Endothelial cell of umbilical vein (primary cell): ENCODE measurements at regions not wholly inside any gene's neighbourhood (a gene's known extent, or its start where the extent isn't known, plus 50 kb on each side); places are given as distances from the start of the nearest gene placed in this dataset.

ENCODE experiments used
- BruUV-seq: library from RNA; stranded (reverse); fragments of 400-500 nt; replicated peaks from 2 replicates; lab custom pipeline; 2021; lab: Mats Ljungman, UMichigan
- CTCF ChIA-PET: fragments of 300-600, 350-600 bp; sonication (Branson Sonifier 250); formaldehyde crosslinking; loops from one replicate; lab custom pipeline; 2021; ENCODE audit warnings: antibody characterized with exemption, inconsistent platforms; lab: Charles Lee
- POLR2A ChIA-PET: fragments of 300-600, 350-600 bp; sonication (Branson Sonifier 250); formaldehyde crosslinking; loops from one replicate; lab custom pipeline; 2021; ENCODE audit warnings: antibody characterized with exemption, inconsistent platforms; lab: Charles Lee
- DNase-seq: peaks from one replicate; pipeline ENCODE4 v3.0.0-alpha.2; 2011; ENCODE audit warnings: low read depth, low spot score
- FAIRE-seq: peaks from 2 replicates; lab custom pipeline; 2011; peaks lifted over from hg19 to GRCh38; lab: Jason Lieb, UNC
- H2AFZ ChIP-seq: 2 replicates; pipeline ENCODE4 v1.6.0; 2012; ENCODE audit warnings: low read depth, low read length, control low read depth, inconsistent platforms
- H3K27ac ChIP-seq: 2 replicates; pipeline ENCODE4 v1.5.1; 2011; ENCODE audit warnings: low read depth, mild to moderate bottlenecking, control low read depth, low read length, moderate library complexity; ENCODE audit not compliant: insufficient read depth
- H3K27me3 ChIP-seq, 2 experiments: 2 replicates each; pipeline versions ENCODE4 v1.6.0 to v1.6.1; 2011; ENCODE audit warnings: low read length in 2 of 2, mixed read lengths in 1 of 2; ENCODE audit not compliant: control insufficient read depth in 2 of 2, insufficient read depth in 2 of 2
- H3K36me3 ChIP-seq, 2 experiments: 2 replicates in 1 of 2; 3 replicates in 1 of 2; pipeline ENCODE4 v1.5.1; 2011; ENCODE audit warnings: low read length in 2 of 2, mild to moderate bottlenecking in 1 of 2, moderate library complexity in 1 of 2; ENCODE audit not compliant: control insufficient read depth in 2 of 2, insufficient read depth in 2 of 2; ENCODE audit errors: extremely low read depth in 1 of 2
- H3K4me1 ChIP-seq: 3 replicates; pipeline ENCODE4 v1.5.1; 2011; ENCODE audit warnings: mild to moderate bottlenecking, low read length; ENCODE audit not compliant: control insufficient read depth, insufficient read depth; ENCODE audit errors: extremely low read depth
- H3K4me2 ChIP-seq: 2 replicates; pipeline ENCODE4 v1.6.1; 2011; ENCODE audit warnings: low read length, control low read depth, mixed read lengths; ENCODE audit not compliant: insufficient read depth
- H3K4me3 ChIP-seq, 3 experiments: fragments of 200-600 bp in 1 of 3; sonication (generic), shearing (Covaris generic) in 1 of 3; replicated peaks in 1 of 3; 2 replicates each; pipeline ENCODE4 v1.5.1; 2011 to 2016; ENCODE audit warnings: control low read depth in 3 of 3, low read length in 3 of 3, mild to moderate bottlenecking in 2 of 3, inconsistent platforms in 1 of 3, low read depth in 1 of 3, moderate library complexity in 1 of 3; ENCODE audit not compliant: insufficient read depth in 1 of 3
- H3K79me2 ChIP-seq: 2 replicates; pipeline ENCODE4 v1.6.0; 2012; ENCODE audit warnings: low read length, inconsistent platforms; ENCODE audit not compliant: control insufficient read depth, insufficient read depth
- H3K9ac ChIP-seq: replicated peaks from 2 replicates; pipeline ENCODE3; 2011; ENCODE audit warnings: low read length, control low read depth; ENCODE audit not compliant: insufficient read depth; ENCODE audit errors: extremely low read depth
- H3K9me1 ChIP-seq: replicated peaks from 3 replicates; pipeline ENCODE4 v1.6.0; 2011; ENCODE audit warnings: mild to moderate bottlenecking, low read length; ENCODE audit not compliant: control insufficient read depth, insufficient read depth; ENCODE audit errors: extremely low read depth
- H3K9me3 ChIP-seq: replicated peaks from 2 replicates; pipeline ENCODE4 v1.5.1; 2012; ENCODE audit warnings: low read length, inconsistent platforms; ENCODE audit not compliant: control insufficient read depth, insufficient read depth
- H4K20me1 ChIP-seq: replicated peaks from 2 replicates; pipeline ENCODE3; 2011; ENCODE audit warnings: mild to moderate bottlenecking, low read length; ENCODE audit not compliant: control insufficient read depth, insufficient read depth; ENCODE audit errors: extremely low read depth
- EZH2 ChIP-seq: IDR thresholded peaks from 2 replicates; pipeline ENCODE4 v1.6.1; 2012; ENCODE audit warnings: borderline replicate concordance, low read depth, mild to moderate bottlenecking, moderate library complexity, low read length, inconsistent platforms; ENCODE audit not compliant: severe bottlenecking
- FOS ChIP-seq: IDR thresholded peaks from 2 replicates; pipeline ENCODE4 v1.6.1; 2011; ENCODE audit warnings: mild to moderate bottlenecking, low read length, moderate library complexity, borderline replicate concordance; ENCODE audit not compliant: insufficient read depth
- GATA2 ChIP-seq: IDR thresholded peaks from 2 replicates; pipeline ENCODE4 v1.7.0; 2011; ENCODE audit warnings: low read depth, mild to moderate bottlenecking, moderate library complexity, mixed read lengths, low read length; ENCODE audit not compliant: insufficient read length, insufficient read depth
- JUN ChIP-seq: IDR thresholded peaks from 2 replicates; pipeline ENCODE4 v1.6.1; 2011; ENCODE audit warnings: borderline replicate concordance, low read depth; ENCODE audit not compliant: insufficient read length, insufficient read depth
- MAX ChIP-seq: IDR thresholded peaks from 2 replicates; pipeline ENCODE4 v1.6.1; 2011; ENCODE audit not compliant: insufficient read depth, insufficient read length
- MYC ChIP-seq: IDR thresholded peaks from one replicate; pipeline ENCODE4 v1.6.1; 2011; ENCODE audit warnings: mild to moderate bottlenecking, low read depth, low read length
- POLR2A ChIP-seq: IDR thresholded peaks from 2 replicates; pipeline ENCODE4 v1.6.1; 2012; ENCODE audit warnings: low read depth, mild to moderate bottlenecking, control low read depth, low read length
- POLR2AphosphoS5 ChIP-seq: IDR thresholded peaks from 2 replicates; pipeline ENCODE4 v1.6.1; 2012; ENCODE audit warnings: low read depth, mild to moderate bottlenecking, control low read depth, low read length, moderate library complexity; ENCODE audit not compliant: insufficient read depth
- dilution Hi-C: fragments of 300-500 bp; cut with MboI; formaldehyde crosslinking; loops from one replicate; pipeline ENCODE4 v1.15.0; 2019; ENCODE audit warnings: low sequenced_read_pairs; ENCODE audit not compliant: extremely low pct_ligation_motif_present
- intact Hi-C: fragments of 100-400 bp; cut with micrococcal nuclease; formaldehyde crosslinking; loops from one replicate; pipeline ENCODE4 v1.10.0; 2022
- TF ChIP-seq, protein P1 (sequence below), 2 donors: IDR thresholded peaks; 1 replicate in 1 of 2; 2 replicates in 1 of 2; pipeline ENCODE4 v1.5.1; 2011; ENCODE audit warnings: low read length in 2 of 2, mild to moderate bottlenecking in 2 of 2, moderate library complexity in 2 of 2, control low read depth in 1 of 2, inconsistent platforms in 1 of 2, low read depth in 1 of 2; ENCODE audit not compliant: insufficient read depth in 1 of 2; ENCODE audit errors: extremely low read depth in 1 of 2

- TF ChIP-seq POLR2A (no peak), MYC (no peak), JUN (no peak), FOS (no peak), MAX (no peak), GATA2 (no peak), POLR2AphosphoS5 (no peak), EZH2 (no peak)
- TF ChIP-seq, protein P1, sequence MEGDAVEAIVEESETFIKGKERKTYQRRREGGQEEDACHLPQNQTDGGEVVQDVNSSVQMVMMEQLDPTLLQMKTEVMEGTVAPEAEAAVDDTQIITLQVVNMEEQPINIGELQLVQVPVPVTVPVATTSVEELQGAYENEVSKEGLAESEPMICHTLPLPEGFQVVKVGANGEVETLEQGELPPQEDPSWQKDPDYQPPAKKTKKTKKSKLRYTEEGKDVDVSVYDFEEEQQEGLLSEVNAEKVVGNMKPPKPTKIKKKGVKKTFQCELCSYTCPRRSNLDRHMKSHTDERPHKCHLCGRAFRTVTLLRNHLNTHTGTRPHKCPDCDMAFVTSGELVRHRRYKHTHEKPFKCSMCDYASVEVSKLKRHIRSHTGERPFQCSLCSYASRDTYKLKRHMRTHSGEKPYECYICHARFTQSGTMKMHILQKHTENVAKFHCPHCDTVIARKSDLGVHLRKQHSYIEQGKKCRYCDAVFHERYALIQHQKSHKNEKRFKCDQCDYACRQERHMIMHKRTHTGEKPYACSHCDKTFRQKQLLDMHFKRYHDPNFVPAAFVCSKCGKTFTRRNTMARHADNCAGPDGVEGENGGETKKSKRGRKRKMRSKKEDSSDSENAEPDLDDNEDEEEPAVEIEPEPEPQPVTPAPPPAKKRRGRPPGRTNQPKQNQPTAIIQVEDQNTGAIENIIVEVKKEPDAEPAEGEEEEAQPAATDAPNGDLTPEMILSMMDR (IDR thresholded peaks at IDR 0.05; ENCODE audit: extremely low read depth in 1 of 2, insufficient read depth in 1 of 2, low read depth in 1 of 2, low read length in 2 of 2): no peak
- H3K36me3 ChIP-seq: no peaks in the 10 kb centered on the region
- H3K4me2 ChIP-seq: no peak overlapping the region
- H3K4me3 ChIP-seq: no peak overlapping the region
- H3K9ac ChIP-seq: no peak overlapping the region
- intact Hi-C loops: no loop called here
- no peaks in the 10 kb centered on the region for H3K4me1 ChIP-seq
- no peaks in the 10 kb centered on the region for H3K79me2 ChIP-seq
- DNase-seq (no peak), FAIRE-seq (no peak)
- H4K20me1 ChIP-seq: no peaks in the 10 kb centered on the region
- no peaks in the 10 kb centered on the region for H3K9me3 ChIP-seq
- no peak overlapping the region for H2AFZ ChIP-seq
- BruUV-seq: no TSS peak
- H3K9me1 ChIP-seq: no peaks in the 10 kb centered on the region
- ChIA-PET POLR2A (no interaction called here), CTCF (interaction anchor here (1.2 kb wide), 1 partner anchor 182 kb away, joined by 3 read pairs; no protein-coding TSS in a partner anchor)
- dilution Hi-C loops: no loop called here
- H3K27me3 ChIP-seq: no peaks in the 10 kb centered on the region
- no peak overlapping the region for H3K27ac ChIP-seq
These were observed 105.2 kb upstream of the BOC start for GRCh38 chr3:113105966-113106660.
